H9 (cell line): ENCODE measurements at regions not wholly inside any gene's neighbourhood (a gene's known extent, or its start where the extent isn't known, plus 50 kb on each side); places are given as distances from the start of the nearest gene placed in this dataset.

Experiments used
- DNase-seq: peaks from one replicate; pipeline ENCODE4 v3.0.0-alpha.2; 2017
- H2AFZ ChIP-seq: one replicate; pipeline ENCODE4 v1.6.1; 2013; ENCODE audit warnings: mild to moderate bottlenecking, low read length, control low read depth, moderate library complexity
- H2AK5ac ChIP-seq: 2 replicates; pipeline ENCODE4 v1.6.1; 2013; ENCODE audit warnings: low read length, control low read depth, mixed read lengths; ENCODE audit not compliant: insufficient read length
- H2BK120ac ChIP-seq: one replicate; pipeline ENCODE4 v1.6.1; 2013; ENCODE audit warnings: low read depth, mild to moderate bottlenecking, low read length, control low read depth, inconsistent platforms; ENCODE audit not compliant: poor library complexity, severe bottlenecking
- H2BK12ac ChIP-seq: 2 replicates; pipeline ENCODE4 v1.6.1; 2013; ENCODE audit warnings: low read length, control low read depth, mixed read lengths, low read depth; ENCODE audit not compliant: insufficient read length
- H2BK15ac ChIP-seq: 2 replicates; pipeline ENCODE4 v1.6.1; 2013; ENCODE audit warnings: low read depth, low read length, control low read depth
- H2BK20ac ChIP-seq: one replicate; pipeline ENCODE4 v1.6.1; 2013; ENCODE audit warnings: low read depth, mild to moderate bottlenecking, low read length, control low read depth, inconsistent platforms; ENCODE audit not compliant: poor library complexity, severe bottlenecking
- H2BK5ac ChIP-seq: 2 replicates; pipeline ENCODE4 v1.6.1; 2013; ENCODE audit warnings: low read length, control low read depth, mixed read lengths; ENCODE audit not compliant: insufficient read length
- H3K14ac ChIP-seq: 2 replicates; pipeline ENCODE4 v1.6.1; 2013; ENCODE audit warnings: low read length, control low read depth; ENCODE audit not compliant: insufficient read depth
- H3K18ac ChIP-seq: 2 replicates; pipeline ENCODE4 v1.6.1; 2013; ENCODE audit warnings: low read depth, mild to moderate bottlenecking, mixed read lengths, low read length, control low read depth; ENCODE audit not compliant: insufficient read length
- H3K23ac ChIP-seq: 2 replicates; pipeline ENCODE4 v1.6.1; 2013; ENCODE audit warnings: low read length, control low read depth, mixed read lengths, low read depth; ENCODE audit not compliant: insufficient read length
- H3K23me2 ChIP-seq: 2 replicates; pipeline ENCODE4 v1.6.1; 2013; ENCODE audit warnings: low read depth, mild to moderate bottlenecking, mixed read lengths, low read length, control low read depth; ENCODE audit not compliant: insufficient read length, poor library complexity, severe bottlenecking
- H3K27ac ChIP-seq: 2 replicates; pipeline ENCODE4 v1.5.1; 2013; ENCODE audit warnings: low read length, control low read depth, mixed read lengths, low read depth; ENCODE audit not compliant: insufficient read length
- H3K27me3 ChIP-seq: 2 replicates; pipeline ENCODE4 v1.6.1; 2013; ENCODE audit warnings: low read length, control low read depth, inconsistent platforms; ENCODE audit not compliant: insufficient read depth
- H3K4ac ChIP-seq: 2 replicates; pipeline ENCODE4 v1.6.1; 2013; ENCODE audit warnings: low read depth, mild to moderate bottlenecking, control low read depth, inconsistent platforms, low read length, moderate library complexity
- H3K4me1 ChIP-seq: 2 replicates; pipeline ENCODE4 v1.6.1; 2013; ENCODE audit warnings: low read length, control low read depth, inconsistent platforms; ENCODE audit not compliant: insufficient read depth
- H3K4me2 ChIP-seq: 2 replicates; pipeline ENCODE4 v1.6.1; 2013; ENCODE audit warnings: low read length, control low read depth, mixed read lengths; ENCODE audit not compliant: insufficient read length, insufficient read depth
- H3K56ac ChIP-seq: 2 replicates; pipeline ENCODE4 v1.6.1; 2013; ENCODE audit warnings: low read depth, mild to moderate bottlenecking, mixed read lengths, low read length, control low read depth; ENCODE audit not compliant: insufficient read length
- H3K79me1 ChIP-seq: 2 replicates; pipeline ENCODE4 v1.6.1; 2013; ENCODE audit warnings: low read depth, mild to moderate bottlenecking, moderate library complexity, low read length, control low read depth, inconsistent platforms; ENCODE audit not compliant: insufficient read depth, poor library complexity, severe bottlenecking
- H3K79me2 ChIP-seq: 2 replicates; pipeline ENCODE4 v1.6.1; 2013; ENCODE audit warnings: low read length, control low read depth, inconsistent platforms; ENCODE audit not compliant: insufficient read depth
- H3K9ac ChIP-seq: 2 replicates; pipeline ENCODE4 v1.6.1; 2013; ENCODE audit warnings: low read length, control low read depth, mixed read lengths; ENCODE audit not compliant: insufficient read length; ENCODE audit errors: extremely low read depth
- H3K9me3 ChIP-seq: one replicate; pipeline ENCODE4 v1.6.1; 2013; ENCODE audit warnings: low read depth, low read length, inconsistent platforms; ENCODE audit not compliant: control insufficient read depth
- H3T11ph ChIP-seq: one replicate; pipeline ENCODE4 v1.6.1; 2013; ENCODE audit warnings: mild to moderate bottlenecking, low read length, control low read depth, inconsistent platforms
- H4K20me1 ChIP-seq: one replicate; pipeline ENCODE4 v1.6.1; 2013; ENCODE audit not compliant: control insufficient read depth, insufficient read length, insufficient read depth
- H4K5ac ChIP-seq: 2 replicates; pipeline ENCODE4 v1.6.1; 2013; ENCODE audit warnings: low read depth, mild to moderate bottlenecking, mixed read lengths, low read length, control low read depth; ENCODE audit not compliant: insufficient read length
- H4K8ac ChIP-seq: replicated peaks from 2 replicates; pipeline ENCODE4 v1.6.1; 2013; ENCODE audit warnings: low read length, control low read depth, mixed read lengths, low read depth; ENCODE audit not compliant: insufficient read length
- H4K91ac ChIP-seq: 2 replicates; pipeline ENCODE4 v1.6.1; 2013; ENCODE audit warnings: low read depth, mild to moderate bottlenecking, moderate library complexity, mixed read lengths, low read length, control low read depth; ENCODE audit not compliant: insufficient read length
- H3K27ac Mint-ChIP-seq, 3 experiments: 2 replicates in 2 of 3; 3 replicates in 1 of 3; pipeline ENCODE4 v1.8.0; 2020 to 2021; ENCODE audit warnings: mixed read lengths in 3 of 3, mild to moderate bottlenecking in 1 of 3, moderate library complexity in 1 of 3
- H3K27me3 Mint-ChIP-seq: 2 replicates; pipeline ENCODE4 v1.8.0; 2021; ENCODE audit warnings: low read depth, mild to moderate bottlenecking, moderate library complexity, mixed read lengths
- H3K36me3 Mint-ChIP-seq, 3 experiments: 2 replicates in 2 of 3; 3 replicates in 1 of 3; pipeline ENCODE4 v1.8.0; 2020 to 2021; ENCODE audit warnings: low read depth in 3 of 3, mixed read lengths in 3 of 3; ENCODE audit not compliant: insufficient read depth in 1 of 3
- H3K4me1 Mint-ChIP-seq, 2 experiments: 2 replicates each; pipeline ENCODE4 v1.8.0; 2020; ENCODE audit warnings: mixed read lengths in 2 of 2
- H3K4me3 Mint-ChIP-seq, 2 experiments: 2 replicates in 1 of 2; 3 replicates in 1 of 2; pipeline ENCODE4 v1.8.0; 2020 to 2021; ENCODE audit warnings: mild to moderate bottlenecking in 2 of 2, mixed read lengths in 2 of 2, moderate library complexity in 1 of 2
- H3K9me3 Mint-ChIP-seq, 2 experiments: 2 replicates in 1 of 2; 3 replicates in 1 of 2; pipeline ENCODE4 v1.8.0; 2020; ENCODE audit warnings: mild to moderate bottlenecking in 2 of 2, mixed read lengths in 2 of 2, moderate library complexity in 1 of 2
- WGBS: extraction: QIAGEN DNeasy Blood & Tissue Kit; methylation state at CpG from one replicate; pipeline ENCODE4 v1.1.7; 2013; ENCODE audit warnings: missing lambda C conversion rate, low lambda C conversion rate, mixed read lengths; ENCODE audit not compliant: insufficient read length; ENCODE audit errors: extremely low coverage; 5-methylcytosine and 5-hydroxymethylcytosine counted together
- TF ChIP-seq, protein P1 (sequence below): fragments of 200-600 bp; sonication (generic); conservative IDR thresholded peaks from 3 replicates; pipeline ENCODE4 v1.8.0; 2021; ENCODE audit warnings: antibody characterized with exemption, mild to moderate bottlenecking

DNA sequence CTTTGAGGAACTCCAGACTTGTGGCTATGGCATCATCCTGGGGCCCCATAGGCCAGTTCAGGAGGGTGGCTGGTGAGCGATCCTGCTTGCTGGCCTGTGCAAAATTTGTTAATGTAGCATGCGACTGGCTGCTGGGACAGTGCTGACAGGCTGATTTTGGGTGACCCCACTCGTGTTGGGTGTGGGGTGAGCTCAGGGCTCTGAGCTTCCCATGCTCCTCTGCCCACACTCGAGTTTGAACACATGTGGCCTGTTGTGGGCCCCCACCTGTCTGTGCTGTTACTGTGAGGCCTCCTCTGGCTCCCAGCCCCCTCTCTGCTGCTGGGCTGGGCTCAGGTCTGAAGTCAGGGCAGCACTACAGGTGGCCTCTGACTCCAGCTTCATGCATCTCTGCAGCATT is 64.4 kb upstream of the MYEOV start:
- H3K27ac Mint-ChIP-seq: no peak overlapping the region
- H3K56ac ChIP-seq: no peak overlapping the region
- H3K4me1 Mint-ChIP-seq: no peaks in the 10 kb centered on the region; a peak in 1 of 4 replicates
- TF ChIP-seq, protein P1, sequence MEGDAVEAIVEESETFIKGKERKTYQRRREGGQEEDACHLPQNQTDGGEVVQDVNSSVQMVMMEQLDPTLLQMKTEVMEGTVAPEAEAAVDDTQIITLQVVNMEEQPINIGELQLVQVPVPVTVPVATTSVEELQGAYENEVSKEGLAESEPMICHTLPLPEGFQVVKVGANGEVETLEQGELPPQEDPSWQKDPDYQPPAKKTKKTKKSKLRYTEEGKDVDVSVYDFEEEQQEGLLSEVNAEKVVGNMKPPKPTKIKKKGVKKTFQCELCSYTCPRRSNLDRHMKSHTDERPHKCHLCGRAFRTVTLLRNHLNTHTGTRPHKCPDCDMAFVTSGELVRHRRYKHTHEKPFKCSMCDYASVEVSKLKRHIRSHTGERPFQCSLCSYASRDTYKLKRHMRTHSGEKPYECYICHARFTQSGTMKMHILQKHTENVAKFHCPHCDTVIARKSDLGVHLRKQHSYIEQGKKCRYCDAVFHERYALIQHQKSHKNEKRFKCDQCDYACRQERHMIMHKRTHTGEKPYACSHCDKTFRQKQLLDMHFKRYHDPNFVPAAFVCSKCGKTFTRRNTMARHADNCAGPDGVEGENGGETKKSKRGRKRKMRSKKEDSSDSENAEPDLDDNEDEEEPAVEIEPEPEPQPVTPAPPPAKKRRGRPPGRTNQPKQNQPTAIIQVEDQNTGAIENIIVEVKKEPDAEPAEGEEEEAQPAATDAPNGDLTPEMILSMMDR: no peak
- H3K4ac ChIP-seq: no peak overlapping the region
- H3K9me3 Mint-ChIP-seq: no peaks in the 10 kb centered on the region; a peak in 3 of 5 replicates
- no peaks in the 10 kb centered on the region for H3K79me2 ChIP-seq
- H3K9ac ChIP-seq: no peak overlapping the region
- H3K27ac ChIP-seq: no peak overlapping the region
- no peaks in the 10 kb centered on the region for H3K4me1 ChIP-seq
- H3K9me3 ChIP-seq: no peaks in the 10 kb centered on the region
- no peak for DNase-seq
- no peak overlapping the region for H4K8ac ChIP-seq
- no peak overlapping the region for H2BK120ac ChIP-seq
- no peak overlapping the region for H2BK12ac ChIP-seq
- no peaks in the 10 kb centered on the region for H4K20me1 ChIP-seq
- H2BK5ac ChIP-seq: no peak overlapping the region
- no peaks in the 10 kb centered on the region for H3K79me1 ChIP-seq
- H3K27me3 Mint-ChIP-seq: peaks cover 41% of the 10 kb centered on the region
- no peak overlapping the region for H3K14ac ChIP-seq
- no peak overlapping the region for H3K4me2 ChIP-seq
- no peak overlapping the region for H2AFZ ChIP-seq
- H3T11ph ChIP-seq: no peak overlapping the region
- H3K23ac ChIP-seq: no peak overlapping the region
- no peak overlapping the region for H3K4me3 Mint-ChIP-seq
- H2AK5ac ChIP-seq: no peak overlapping the region
- no peak overlapping the region for H4K91ac ChIP-seq
- H3K36me3 Mint-ChIP-seq: no peaks in the 10 kb centered on the region; a peak in 1 of 7 replicates
- H3K23me2 ChIP-seq: no peaks in the 10 kb centered on the region
- no peaks in the 10 kb centered on the region for H3K27me3 ChIP-seq
- H3K18ac ChIP-seq: no peak overlapping the region
- no peak overlapping the region for H4K5ac ChIP-seq
- H2BK20ac ChIP-seq: no peak overlapping the region
- no CpG with 5 or more reads among the region's 4 CpGs for WGBS
- H2BK15ac ChIP-seq: no peak overlapping the region
